GM12891 (cell line): ENCODE measurements at regions not wholly inside any gene's neighbourhood (a gene's known extent, or its start where the extent isn't known, plus 50 kb on each side); places are given as distances from the start of the nearest gene placed in this dataset.

Experiments used
- PAX5 ChIP-seq: IDR thresholded peaks from 2 replicates; pipeline ENCODE4 v1.6.1; 2011; ENCODE audit warnings: low read length, moderate library complexity, mild to moderate bottlenecking; ENCODE audit not compliant: insufficient read depth, severe bottlenecking
- POLR2A ChIP-seq: IDR thresholded peaks from 2 replicates; pipeline ENCODE4 v1.6.1; 2011; ENCODE audit warnings: low read depth, low read length, control low read depth
- POLR2AphosphoS5 ChIP-seq: IDR thresholded peaks from 2 replicates; pipeline ENCODE4 v1.6.1; 2011; ENCODE audit warnings: low read depth, low read length, control low read depth
- TAF1 ChIP-seq: IDR thresholded peaks from 2 replicates; pipeline ENCODE4 v1.6.1; 2011; ENCODE audit warnings: low read depth, low read length, control low read depth

DNA sequence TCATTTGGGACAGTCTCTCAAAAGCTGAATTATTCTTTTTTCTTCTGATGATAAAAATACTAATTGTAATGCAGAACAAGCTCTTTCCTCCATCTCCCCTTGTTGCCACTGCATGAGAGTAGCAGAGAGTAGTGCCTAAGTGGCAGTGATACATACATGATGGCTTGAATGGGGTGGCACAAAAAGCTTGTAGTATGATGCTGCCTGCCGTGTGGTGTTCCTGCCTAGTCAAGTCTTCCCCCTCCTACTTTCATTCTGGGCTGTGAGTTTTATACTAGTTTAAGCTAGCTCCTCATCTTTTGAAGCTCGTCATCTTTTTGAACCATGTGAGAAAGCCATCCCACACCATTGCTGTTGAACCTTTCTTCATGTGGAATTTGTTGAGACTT is 230.5 kb downstream of the NFKBIZ start:
- TF ChIP-seq POLR2AphosphoS5 (no peak), POLR2A (no peak), TAF1 (no peak), PAX5 (no peak)
